Osteoblast (primary cell): ENCODE measurements at regions not wholly inside any gene's neighbourhood (a gene's known extent, or its start where the extent isn't known, plus 50 kb on each side); places are given as distances from the start of the nearest gene placed in this dataset.

Experiments
- DNase-seq: peaks from one replicate; pipeline ENCODE4 v3.0.0; 2011; ENCODE audit warnings: low spot score, mixed read lengths; ENCODE audit not compliant: insufficient read length; ENCODE audit errors: missing footprints
- H2AFZ ChIP-seq: 2 replicates; pipeline ENCODE4 v1.6.0; 2011; ENCODE audit warnings: mild to moderate bottlenecking, low read length
- H3K27ac ChIP-seq: 2 replicates; pipeline ENCODE4 v1.5.1; 2011; ENCODE audit warnings: mild to moderate bottlenecking, low read depth, low read length, moderate library complexity
- H3K27me3 ChIP-seq: 2 replicates; pipeline ENCODE4 v1.6.0; 2012; ENCODE audit warnings: mild to moderate bottlenecking, control low read depth, inconsistent platforms, low read length, moderate library complexity; ENCODE audit not compliant: insufficient read depth
- H3K36me3 ChIP-seq: 2 replicates; pipeline ENCODE4 v1.5.1; 2011; ENCODE audit warnings: mild to moderate bottlenecking, low read length, control low read depth, moderate library complexity; ENCODE audit not compliant: insufficient read depth
- H3K4me1 ChIP-seq: 2 replicates; pipeline ENCODE4 v1.5.1; 2011; ENCODE audit warnings: mild to moderate bottlenecking, low read length, control low read depth, moderate library complexity; ENCODE audit not compliant: insufficient read depth
- H3K4me2 ChIP-seq: 2 replicates; pipeline ENCODE4 v1.6.0; 2011; ENCODE audit warnings: mild to moderate bottlenecking, low read length; ENCODE audit not compliant: insufficient read depth
- H3K4me3 ChIP-seq: fragments of 200-600 bp; sonication (generic); 3 replicates; pipeline ENCODE4 v1.5.1; 2012; ENCODE audit warnings: mild to moderate bottlenecking, low read length, inconsistent platforms; ENCODE audit not compliant: insufficient read depth
- H3K79me2 ChIP-seq: 2 replicates; pipeline ENCODE4 v1.6.0; 2012; ENCODE audit warnings: mild to moderate bottlenecking, low read length, control low read depth, inconsistent platforms; ENCODE audit not compliant: insufficient read depth
- H3K9me3 ChIP-seq: 2 replicates; pipeline ENCODE4 v1.5.1; 2011; ENCODE audit warnings: low read depth, low read length, control low read depth
- H4K20me1 ChIP-seq: 2 replicates; pipeline ENCODE4 v1.6.0; 2012; ENCODE audit warnings: mild to moderate bottlenecking, low read length, control low read depth; ENCODE audit not compliant: insufficient read depth
- TF ChIP-seq, protein P1 (sequence below): IDR thresholded peaks from 2 replicates; pipeline ENCODE4 v1.5.1; 2011; ENCODE audit warnings: mild to moderate bottlenecking, low read depth, low read length, moderate library complexity; ENCODE audit errors: extremely low read depth

DNA sequence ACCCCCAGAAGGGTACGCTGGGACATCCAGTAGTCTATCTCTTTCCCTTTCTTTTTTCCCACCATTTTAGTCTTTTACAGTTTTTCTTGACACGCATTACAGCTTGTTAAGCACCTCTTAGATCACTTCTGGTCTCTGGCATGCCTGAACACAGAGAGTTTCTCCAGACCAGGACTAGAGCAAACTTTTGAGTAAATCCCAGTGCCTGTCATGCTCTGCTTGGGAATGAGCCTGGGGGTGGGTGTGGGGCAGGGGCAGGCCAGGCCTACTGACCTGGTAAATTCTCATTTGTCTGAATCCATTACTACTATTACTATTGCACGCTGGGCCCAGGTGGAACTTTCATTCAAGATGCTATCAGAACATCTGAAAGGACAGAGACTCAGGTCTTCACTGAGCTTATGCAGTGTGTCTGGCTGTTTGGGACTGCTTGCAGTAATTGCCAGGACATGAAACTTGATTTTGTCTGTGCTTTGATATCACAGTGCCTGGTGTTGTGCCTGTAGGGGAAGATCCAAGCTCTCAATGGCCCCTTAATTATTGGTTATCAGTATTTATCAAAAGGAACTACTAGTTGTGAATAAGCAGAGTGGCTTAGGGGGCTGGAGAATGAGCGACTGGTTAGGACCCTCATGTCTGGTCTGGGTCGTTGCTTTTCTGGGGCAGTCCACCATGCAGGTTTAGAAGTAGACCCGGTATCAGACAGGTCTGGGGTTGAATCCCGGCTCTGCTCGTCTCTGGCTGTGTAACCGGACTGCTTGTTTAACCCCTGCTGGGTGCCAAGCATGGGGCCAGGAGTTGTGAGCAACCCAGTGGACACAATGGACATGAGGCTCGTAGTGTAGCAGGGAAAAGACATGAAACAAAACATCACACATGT is 196.1 kb upstream of the TLE3 start:
- DNase-seq, result no peak
- Histone ChIP-seq H4K20me1 (no peaks in the 10 kb centered on the region), H3K4me2 (no peak overlapping the region), H3K36me3 (no peaks in the 10 kb centered on the region), H3K4me3 (no peak overlapping the region), H3K27me3 (peaks cover 7% of the 10 kb centered on the region), H2AFZ (no peak overlapping the region), H3K27ac (no peak overlapping the region), H3K9me3 (no peaks in the 10 kb centered on the region), H3K79me2 (no peaks in the 10 kb centered on the region), H3K4me1 (no peaks in the 10 kb centered on the region)
- TF ChIP-seq, protein P1, sequence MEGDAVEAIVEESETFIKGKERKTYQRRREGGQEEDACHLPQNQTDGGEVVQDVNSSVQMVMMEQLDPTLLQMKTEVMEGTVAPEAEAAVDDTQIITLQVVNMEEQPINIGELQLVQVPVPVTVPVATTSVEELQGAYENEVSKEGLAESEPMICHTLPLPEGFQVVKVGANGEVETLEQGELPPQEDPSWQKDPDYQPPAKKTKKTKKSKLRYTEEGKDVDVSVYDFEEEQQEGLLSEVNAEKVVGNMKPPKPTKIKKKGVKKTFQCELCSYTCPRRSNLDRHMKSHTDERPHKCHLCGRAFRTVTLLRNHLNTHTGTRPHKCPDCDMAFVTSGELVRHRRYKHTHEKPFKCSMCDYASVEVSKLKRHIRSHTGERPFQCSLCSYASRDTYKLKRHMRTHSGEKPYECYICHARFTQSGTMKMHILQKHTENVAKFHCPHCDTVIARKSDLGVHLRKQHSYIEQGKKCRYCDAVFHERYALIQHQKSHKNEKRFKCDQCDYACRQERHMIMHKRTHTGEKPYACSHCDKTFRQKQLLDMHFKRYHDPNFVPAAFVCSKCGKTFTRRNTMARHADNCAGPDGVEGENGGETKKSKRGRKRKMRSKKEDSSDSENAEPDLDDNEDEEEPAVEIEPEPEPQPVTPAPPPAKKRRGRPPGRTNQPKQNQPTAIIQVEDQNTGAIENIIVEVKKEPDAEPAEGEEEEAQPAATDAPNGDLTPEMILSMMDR, result no peak

DNA sequence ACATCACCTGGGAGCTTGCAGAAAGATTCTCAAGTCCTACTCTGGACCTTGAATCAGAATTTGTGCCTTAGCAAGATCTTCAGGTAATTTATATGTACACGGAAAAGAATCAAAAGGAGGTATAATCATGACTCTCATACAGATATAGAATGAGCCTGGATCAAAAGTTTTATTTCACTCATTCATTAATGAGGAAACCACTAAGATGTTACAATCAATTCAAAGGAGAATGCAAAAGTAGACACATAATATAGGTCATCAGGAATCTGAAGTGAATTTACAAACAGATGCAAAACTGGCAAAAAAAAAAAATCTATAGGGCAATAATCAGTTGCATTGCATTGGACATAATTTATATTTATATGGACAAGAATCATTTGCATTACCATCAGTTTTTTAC is 195.4 kb upstream of the TLE3 start:
- H3K79me2 ChIP-seq, result no peaks in the 10 kb centered on the region
- no peaks in the 10 kb centered on the region for H3K36me3 ChIP-seq
- no peak overlapping the region for H3K27ac ChIP-seq
- no peak for DNase-seq
- TF ChIP-seq, protein P1, result no peak
- no peak overlapping the region for H3K4me2 ChIP-seq
- H3K27me3 ChIP-seq, result peaks cover 4% of the 10 kb centered on the region
- H3K4me3 ChIP-seq, result no peak overlapping the region
- H4K20me1 ChIP-seq, result no peaks in the 10 kb centered on the region
- no peak overlapping the region for H2AFZ ChIP-seq
- no peaks in the 10 kb centered on the region for H3K4me1 ChIP-seq
- no peaks in the 10 kb centered on the region for H3K9me3 ChIP-seq

DNA sequence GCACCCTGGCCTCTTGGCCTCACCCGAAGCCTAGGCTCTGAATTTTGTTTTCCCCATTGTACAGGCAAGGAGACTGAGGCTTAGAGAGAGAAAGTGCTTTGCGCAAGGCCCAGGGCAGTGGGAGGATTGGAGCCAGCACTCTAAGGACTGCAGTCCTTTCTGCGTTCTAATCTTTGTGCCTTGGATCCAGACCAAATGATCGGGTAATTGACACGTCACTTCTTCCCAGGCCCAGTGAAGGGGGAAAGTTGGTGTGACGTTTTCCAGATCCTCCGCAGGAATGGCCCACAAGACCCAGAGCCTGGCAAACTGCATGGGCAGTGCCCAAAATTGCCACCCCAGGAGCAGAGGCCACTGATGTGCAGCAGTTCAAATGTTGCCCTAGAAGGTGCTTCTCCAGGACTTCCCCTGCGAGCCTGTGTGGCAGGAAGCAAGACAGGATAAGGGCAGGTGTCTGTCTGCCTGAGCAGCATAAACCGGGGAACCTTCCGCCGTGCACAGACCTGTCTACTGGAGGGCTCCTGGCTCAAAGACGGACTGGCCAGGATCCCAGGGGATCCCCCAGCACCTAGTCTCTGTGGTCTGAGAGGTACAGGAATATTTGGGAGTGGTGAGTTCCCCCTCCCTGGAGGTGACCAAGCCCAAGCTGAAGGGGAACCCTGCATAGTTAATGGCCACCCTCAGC is 194.5 kb upstream of the TLE3 start:
- Histone ChIP-seq H3K36me3 (no peaks in the 10 kb centered on the region), H3K4me1 (no peaks in the 10 kb centered on the region), H3K4me2 (no peak overlapping the region), H3K27me3 (peaks cover 4% of the 10 kb centered on the region), H4K20me1 (no peaks in the 10 kb centered on the region), H2AFZ (no peak overlapping the region), H3K9me3 (no peaks in the 10 kb centered on the region), H3K27ac (no peak overlapping the region), H3K4me3 (no peak overlapping the region), H3K79me2 (no peaks in the 10 kb centered on the region)
- no peak for DNase-seq
- TF ChIP-seq, protein P1, result no peak
